Right atrium auricular region (tissue), 2 donors: ENCODE measurements at regions not wholly inside any gene's neighbourhood (a gene's known extent, or its start where the extent isn't known, plus 50 kb on each side); places are given as distances from the start of the nearest gene placed in this dataset.
"Not testable (repeated sequence)": the region's sequence is repeated elsewhere in the genome, so short reads cannot be mapped to it uniquely, and the experiment has no call there.

Experiments used
- DNase-seq: peaks from one replicate; pipeline ENCODE4 v3.0.0-alpha.2; 2019; ENCODE audit warnings: low spot score
- H3K27ac ChIP-seq, 2 donors: fragments of 200-600 bp; sonication (generic); 1 replicate in 1 of 2; 2 replicates in 1 of 2; pipeline ENCODE4 v1.5.1; 2016 to 2019
- H3K27me3 ChIP-seq, 2 donors: fragments of 200-600 bp; sonication (generic); one replicate each; pipeline versions ENCODE4 v1.5.1 to v1.6.0; 2017 to 2019
- H3K36me3 ChIP-seq: fragments of 200-600 bp; sonication (generic); one replicate; pipeline ENCODE4 v1.5.1; 2016
- H3K4me1 ChIP-seq, 2 donors: fragments of 200-600 bp; sonication (generic); one replicate each; pipeline versions ENCODE4 v1.5.1 to v1.6.0; 2017 to 2019
- H3K4me3 ChIP-seq, 2 donors: fragments of 200-600 bp; sonication (generic); 1 replicate in 1 of 2; 2 replicates in 1 of 2; pipeline ENCODE4 v1.5.1; 2017 to 2019; ENCODE audit warnings: mild to moderate bottlenecking in 1 of 2, moderate library complexity in 1 of 2
- H3K9me3 ChIP-seq, 2 donors: fragments of 200-600 bp; sonication (generic); one replicate each; pipeline ENCODE4 v1.5.1; 2019
- CTCF ChIP-seq, 2 donors: fragments of 200-600 bp; sonication (generic); IDR thresholded peaks; one replicate each; pipeline ENCODE4 v1.5.1; 2019; ENCODE audit warnings: antibody characterized with exemption in 2 of 2

GRCh38 chr3:170689296-170689829, 103.5 kb upstream of the SLC7A14 start:
- Histone ChIP-seq H3K9me3 (no peaks in the 10 kb centered on the region), H3K4me3 (no peak overlapping the region), H3K4me1 (no peaks in the 10 kb centered on the region), H3K27ac (no peak overlapping the region), H3K27me3 (no peaks in the 10 kb centered on the region), H3K36me3 (no peaks in the 10 kb centered on the region)
- TF ChIP-seq CTCF (IDR thresholded peaks at IDR 0.05): no peak
- DNase-seq: no peak

GRCh38 chr3:170688222-170688621, 102.3 kb upstream of the SLC7A14 start:
- DNase-seq, H3K9me3 ChIP-seq, H3K4me3 ChIP-seq, H3K4me1 ChIP-seq, H3K36me3 ChIP-seq, H3K27ac ChIP-seq, H3K27me3 ChIP-seq: not testable (repeated sequence)

GRCh38 chr3:170680593-170680992, 94.7 kb upstream of the SLC7A14 start:
- Histone ChIP-seq H3K4me1 (no peaks in the 10 kb centered on the region), H3K27ac (no peak overlapping the region), H3K9me3 (no peaks in the 10 kb centered on the region), H3K27me3 (no peaks in the 10 kb centered on the region), H3K36me3 (no peaks in the 10 kb centered on the region), H3K4me3 (no peak overlapping the region)
- no peak for TF ChIP-seq CTCF (IDR thresholded peaks at IDR 0.05)
- DNase-seq: no peak

- Histone ChIP-seq H3K27me3 (no peaks in the 10 kb centered on the region), H3K27ac (no peak overlapping the region), H3K4me3 (no peak overlapping the region), H3K4me1 (no peaks in the 10 kb centered on the region), H3K9me3 (no peaks in the 10 kb centered on the region), H3K36me3 (no peaks in the 10 kb centered on the region)
- no peak for DNase-seq
- TF ChIP-seq CTCF (IDR thresholded peaks at IDR 0.05): no peak
Observed at GRCh38 chr3:170679190-170679589, 93.3 kb upstream of the SLC7A14 start.

- peaks cover 0 to 8% of the 10 kb centered on the region in 2 donors for H3K9me3 ChIP-seq
- no peaks in the 10 kb centered on the region for H3K27me3 ChIP-seq
- no peaks in the 10 kb centered on the region for H3K36me3 ChIP-seq
- H3K4me1 ChIP-seq: no peaks in the 10 kb centered on the region
- TF ChIP-seq CTCF (IDR thresholded peaks at IDR 0.05): no peak
- H3K27ac ChIP-seq: no peak overlapping the region
- H3K4me3 ChIP-seq: no peak overlapping the region
- no peak for DNase-seq
Observed at GRCh38 chr3:170670504-170670903, 84.6 kb upstream of the SLC7A14 start.

- not testable (repeated sequence) for H3K4me1 ChIP-seq, H3K9me3 ChIP-seq, H3K36me3 ChIP-seq, H3K27ac ChIP-seq, H3K27me3 ChIP-seq, H3K4me3 ChIP-seq, DNase-seq
Observed at GRCh38 chr3:170662986-170663385, 77.1 kb upstream of the SLC7A14 start.

- no peak overlapping the region for H3K27ac ChIP-seq
- H3K9me3 ChIP-seq: no peaks in the 10 kb centered on the region
- no peak for DNase-seq
- no peaks in the 10 kb centered on the region for H3K27me3 ChIP-seq
- H3K4me1 ChIP-seq: no peaks in the 10 kb centered on the region
- TF ChIP-seq CTCF (IDR thresholded peaks at IDR 0.05): no peak
- no peaks in the 10 kb centered on the region for H3K36me3 ChIP-seq
- H3K4me3 ChIP-seq: no peak overlapping the region
Observed at GRCh38 chr3:170660139-170660538, 74.3 kb upstream of the SLC7A14 start.
